Erythroblast (primary cell): ENCODE measurements at regions not wholly inside any gene's neighbourhood (a gene's known extent, or its start where the extent isn't known, plus 50 kb on each side); places are given as distances from the start of the nearest gene placed in this dataset.

Experiments used
- GATA1 ChIP-seq: IDR thresholded peaks from 2 replicates; pipeline ENCODE4 v1.6.1; 2011; ENCODE audit warnings: low read depth, mild to moderate bottlenecking, control low read depth, low read length, moderate library complexity
- POLR2A ChIP-seq: IDR thresholded peaks from 2 replicates; pipeline ENCODE4 v1.6.1; 2011; ENCODE audit warnings: mild to moderate bottlenecking, low read length

DNA sequence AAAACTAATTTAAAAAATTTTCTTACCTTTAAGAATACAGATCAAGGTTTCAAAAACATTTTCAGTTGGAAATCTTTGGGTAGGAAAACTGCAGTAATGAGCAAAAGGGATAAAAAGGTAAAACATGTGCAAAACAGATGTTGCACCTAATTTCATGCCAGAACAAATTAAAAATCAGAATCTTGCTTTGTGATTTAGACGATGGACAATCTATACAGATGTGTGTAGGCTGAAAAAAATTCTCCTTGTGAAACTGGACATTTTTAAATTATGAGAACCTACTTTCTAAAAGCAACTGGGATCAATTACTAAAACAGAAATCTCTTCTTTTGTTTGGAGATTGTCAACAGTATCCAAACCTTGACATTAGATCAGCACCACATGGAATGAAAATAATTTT, 183.2 kb upstream of the ITGA4 start:
- TF ChIP-seq POLR2A (no peak), GATA1 (no peak)
